Heart left ventricle (tissue), 13 donors: ENCODE measurements at regions not wholly inside any gene's neighbourhood (a gene's known extent, or its start where the extent isn't known, plus 50 kb on each side); places are given as distances from the start of the nearest gene placed in this dataset.

Source experiments
- CTCF ChIP-seq, 12 donors: fragments of 200-600 bp; sonication (generic) in 4 of 12; IDR thresholded peaks; one replicate each; pipeline versions ENCODE4 v1.5.0 to v1.8.0; 2018 to 2022; ENCODE audit warnings: antibody characterized with exemption in 12 of 12, mild to moderate bottlenecking in 5 of 12
- POLR2A ChIP-seq, 2 donors: fragments of 450-650 bp; IDR thresholded peaks; one replicate each; pipeline ENCODE4 v1.6.1; 2017; ENCODE audit warnings: antibody characterized with exemption in 2 of 2, mild to moderate bottlenecking in 2 of 2, moderate library complexity in 2 of 2
- donor health status: ischemic (EF 13 %, LVEDD 7.1; RV severe dilation, severe dysfunction).
- donor health status: DM: no; HTN: yes; CAD: no.
- donor health status: DM: no; HTN: no; CAD: no.
- donor health status: ischemic (EF 25% LVEDD 6.9; RV normal size, moderate dysfunction).
- donor health status: ischemic (EF 25% LVEDD 5.7; RV mildly dilated, moderate dysfunction).
- donor health status: ischemic (EF 35%, LVEDD 5.7; RV mildly dilated, moderate dysfunction).
- donor health status: nonischemic (EF 11% LVEDD 7.7; RV severe dilation, severe dysfunction).
- donor health status: DM: yes; HTN: yes; CAD: no.
- donor health status: PGD.
- donor health status: ischemic (EF 29% LVEDD 5.4; RV normal size, mild dysfunction).
- donor health status: nonischemic (EF 23%, LVEDD 6.1; RV moderate dilation, normal function).

DNA sequence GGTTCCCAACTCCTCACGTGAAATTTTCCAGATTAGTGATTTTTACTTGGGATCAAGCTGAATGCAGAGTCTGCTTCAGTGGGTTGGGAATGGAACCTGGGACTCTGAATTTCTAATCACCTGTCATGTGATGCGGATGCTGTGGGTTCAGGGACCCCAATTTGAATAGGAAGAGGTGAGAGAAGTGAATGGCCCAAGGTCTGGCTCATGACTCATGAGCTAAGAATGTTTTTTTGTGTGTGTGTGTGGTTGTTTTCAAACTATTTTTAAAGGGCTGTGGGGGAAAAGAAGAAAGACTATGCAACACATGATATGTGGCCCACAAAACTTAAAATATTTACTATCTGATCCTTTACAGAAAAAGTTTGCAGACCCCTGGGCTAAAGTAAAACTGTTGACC is 108.5 kb upstream of the CYRIA start:
- no peak for TF ChIP-seq CTCF (IDR thresholded peaks at IDR 0.05)
- TF ChIP-seq POLR2A (IDR thresholded peaks at IDR 0.05): no peak
